GM12864 (cell line): ENCODE measurements at regions not wholly inside any gene's neighbourhood (a gene's known extent, or its start where the extent isn't known, plus 50 kb on each side); places are given as distances from the start of the nearest gene placed in this dataset.
"Not testable (repeated sequence)": the region's sequence is repeated elsewhere in the genome, so short reads cannot be mapped to it uniquely, and the experiment has no call there.

Experiments
- DNase-seq: peaks from one replicate; pipeline ENCODE4 v3.0.0-alpha.2; 2011; ENCODE audit warnings: low read depth
- H3K4me3 ChIP-seq: 2 replicates; pipeline ENCODE4 v1.5.1; 2011; ENCODE audit warnings: mild to moderate bottlenecking, low read depth, low read length, control low read depth
- CTCF ChIP-seq: IDR thresholded peaks from 2 replicates; pipeline ENCODE4 v1.5.1; 2011; ENCODE audit warnings: low read depth, mild to moderate bottlenecking, moderate library complexity, low read length, control low read depth, inconsistent platforms; ENCODE audit errors: missing control alignments

DNA sequence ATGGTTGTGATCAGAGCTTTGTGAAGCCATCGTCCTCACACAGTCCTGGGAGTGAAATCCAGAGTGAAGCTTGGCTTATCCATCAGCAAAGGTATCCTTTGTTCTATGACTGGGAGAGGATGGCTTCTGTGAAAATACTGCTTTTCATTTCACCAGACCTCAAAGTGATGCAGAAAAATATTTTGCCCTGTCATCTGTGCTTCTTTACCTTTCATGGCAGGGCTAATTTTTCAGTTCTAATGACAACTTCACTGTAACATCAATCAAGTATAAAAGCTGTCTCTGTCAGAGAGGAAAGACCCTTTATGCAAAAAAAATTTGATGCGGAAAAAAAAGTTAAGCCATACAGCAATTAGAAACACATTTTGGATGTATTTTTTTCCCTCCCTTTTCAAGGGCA is 468.1 kb upstream of the ADARB2 start:
- no peak for TF ChIP-seq CTCF
- no peak for DNase-seq
- no peak overlapping the region for H3K4me3 ChIP-seq

GRCh38 chr10:2202401-2202800 is 465.1 kb upstream of the ADARB2 start:
- no peak for DNase-seq

GRCh38 chr10:2201534-2202099 is 464.3 kb upstream of the ADARB2 start:
- TF ChIP-seq CTCF: no peak
- DNase-seq: no peak
- no peak overlapping the region for H3K4me3 ChIP-seq

More at GRCh38 chr10:2202401-2202800, 465.1 kb upstream of the ADARB2 start:
- no peak for TF ChIP-seq CTCF
- no peak overlapping the region for H3K4me3 ChIP-seq

DNA sequence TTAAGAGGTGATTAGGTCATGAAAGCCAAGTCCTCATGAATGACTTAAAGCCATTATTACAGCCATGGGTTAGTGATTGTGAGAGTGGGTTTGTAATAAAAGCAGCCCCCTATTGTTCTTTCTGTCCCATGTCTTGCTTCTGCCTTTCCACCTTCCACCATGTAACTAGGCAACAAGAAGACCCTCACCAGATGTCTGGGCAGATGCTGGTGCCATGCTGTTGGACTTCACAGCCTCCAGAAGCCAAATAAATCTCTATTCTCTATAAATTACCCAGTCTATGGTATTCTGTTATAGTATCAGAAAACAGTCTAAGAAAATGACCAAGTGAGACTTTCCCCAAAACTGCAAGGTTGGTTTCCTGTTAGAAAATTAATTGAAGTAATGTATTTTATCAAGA is 460.3 kb upstream of the ADARB2 start:
- DNase-seq: no peak
- no peak for TF ChIP-seq CTCF
- no peak overlapping the region for H3K4me3 ChIP-seq

DNA sequence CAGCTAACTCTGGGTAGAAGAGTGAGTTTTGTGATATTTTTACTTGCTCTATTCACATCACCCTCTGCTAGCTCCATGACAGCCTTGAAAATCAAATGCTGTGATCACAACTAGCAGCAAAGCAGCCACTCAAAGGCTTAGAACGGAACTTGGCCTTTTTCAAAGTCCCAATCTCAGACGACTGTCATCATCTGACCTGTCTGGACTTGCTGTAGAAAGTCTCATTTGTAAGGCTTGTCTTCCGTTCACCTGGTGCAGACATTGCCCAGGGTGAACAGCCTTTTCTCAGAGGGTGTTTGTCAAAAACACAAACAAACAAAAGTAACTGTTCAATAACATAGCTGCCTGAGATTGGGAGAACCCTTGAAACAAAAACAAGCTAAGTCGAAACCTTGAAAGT is 458.9 kb upstream of the ADARB2 start:
- DNase-seq: no peak
- no peak overlapping the region for H3K4me3 ChIP-seq
- TF ChIP-seq CTCF: no peak

DNA sequence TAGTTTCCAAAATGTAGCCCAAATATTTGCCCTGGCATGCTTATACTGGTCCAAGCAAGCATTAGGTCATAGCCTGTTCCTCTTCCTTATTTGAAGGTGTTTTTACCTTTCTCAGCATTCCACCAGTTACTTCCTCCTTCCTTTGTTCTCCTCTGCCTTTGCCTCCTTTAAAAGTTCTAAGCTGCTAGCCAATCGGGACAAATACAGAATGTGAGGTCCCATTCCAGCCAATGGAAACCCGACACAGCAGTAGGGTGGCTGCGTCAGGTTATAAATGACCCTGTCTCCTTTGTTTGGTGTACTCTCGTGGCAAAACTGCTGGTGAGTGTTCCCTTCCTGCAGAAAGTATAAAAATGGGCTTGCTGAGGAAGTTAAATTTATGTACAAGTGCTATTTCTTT is 452.0 kb upstream of the ADARB2 start:
- not testable (repeated sequence) for DNase-seq, H3K4me3 ChIP-seq

DNA sequence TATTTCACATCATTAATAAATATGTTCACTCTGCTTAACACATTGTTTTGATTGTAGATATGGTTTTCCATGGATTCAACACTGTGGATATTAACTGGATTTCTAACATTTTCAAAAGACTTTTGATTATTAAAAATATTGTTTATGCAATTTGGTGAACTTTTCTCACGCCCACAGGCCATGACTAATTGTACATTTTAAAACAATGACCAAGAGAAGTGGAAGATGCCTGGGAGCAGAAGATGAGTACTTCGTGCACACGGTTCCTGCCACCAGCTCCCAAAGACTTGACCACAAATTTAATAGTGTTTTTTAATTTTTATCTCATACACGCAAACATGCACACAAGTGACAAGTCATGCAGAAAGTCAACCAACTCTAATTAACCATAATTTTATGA is 451.0 kb upstream of the ADARB2 start:
- no peak overlapping the region for H3K4me3 ChIP-seq
- DNase-seq: no peak
- no peak for TF ChIP-seq CTCF
